Embryonic facial prominence (tissue), 1 donor: ENCODE measurements at regions not wholly inside any gene's neighbourhood (a gene's known extent, or its start where the extent isn't known, plus 50 kb on each side); places are given as distances from the start of the nearest gene placed in this dataset.
A peak's percentile ranks its signal among the peaks of the same experiment; 100 is the strongest.

Source experiments
- DNase-seq: peaks from one replicate; pipeline ENCODE4 v3.0.0-alpha.2; 2016; ENCODE audit errors: extremely low spot score

DNA sequence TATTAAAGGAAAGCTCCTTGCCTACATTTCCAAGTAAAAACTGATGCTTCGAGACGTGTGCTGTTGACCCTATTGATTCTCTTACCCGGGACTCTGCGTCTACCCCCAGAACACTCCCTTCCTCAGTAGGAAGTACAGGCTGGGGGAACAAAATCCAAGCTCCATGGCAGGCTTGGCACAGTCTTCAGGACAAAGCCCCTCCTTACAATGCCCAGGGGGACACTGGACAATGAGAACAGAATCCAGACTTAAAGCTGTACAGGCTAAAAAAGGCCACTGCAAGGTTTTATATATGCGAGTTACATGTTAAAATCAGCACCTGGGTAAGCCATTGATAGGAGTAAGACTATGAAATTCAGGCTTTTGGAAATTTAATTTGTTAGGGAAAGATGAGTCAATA, 250.6 kb upstream of the DAPK1 start:
- DNase-seq = no peak

DNA sequence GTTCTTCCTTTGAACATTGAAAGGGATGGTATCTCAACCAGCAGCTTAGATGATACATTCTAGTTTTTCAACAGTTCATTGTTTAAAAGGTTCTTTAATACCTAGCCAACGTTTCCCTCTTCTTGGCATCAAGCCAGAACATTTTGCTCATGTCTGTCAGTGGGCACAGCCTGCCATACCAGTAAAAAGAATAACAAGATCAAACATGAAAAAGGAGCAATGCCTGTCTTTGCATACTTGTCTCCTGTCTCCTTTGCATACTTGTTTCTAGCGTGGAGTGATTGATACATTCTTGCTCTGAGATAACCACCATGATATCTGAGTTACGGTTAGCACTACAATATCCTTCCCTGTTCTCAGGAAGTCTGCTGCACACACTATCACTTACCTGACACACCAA, 248.6 kb upstream of the DAPK1 start:
- no peak for DNase-seq

DNA sequence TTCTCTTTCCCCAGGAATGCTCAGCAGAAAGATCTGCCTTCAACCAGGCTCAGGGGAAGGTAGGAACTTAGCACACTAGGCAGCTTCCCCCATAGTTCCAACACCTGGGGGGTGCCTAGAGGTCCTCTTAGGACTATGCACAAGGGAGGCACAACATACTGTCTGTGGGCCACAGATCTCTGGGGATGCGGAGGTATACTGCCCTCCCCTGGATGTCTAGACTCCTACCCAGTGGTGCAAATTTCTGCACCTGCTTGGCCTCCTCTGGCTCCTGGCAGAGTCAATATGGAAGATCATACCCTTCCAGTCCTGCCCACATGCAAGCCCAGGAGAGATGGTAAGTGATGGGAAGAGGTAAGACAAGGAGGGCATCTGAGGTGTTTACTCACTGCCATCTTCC, 247.5 kb upstream of the DAPK1 start:
- DNase-seq = no peak

DNA sequence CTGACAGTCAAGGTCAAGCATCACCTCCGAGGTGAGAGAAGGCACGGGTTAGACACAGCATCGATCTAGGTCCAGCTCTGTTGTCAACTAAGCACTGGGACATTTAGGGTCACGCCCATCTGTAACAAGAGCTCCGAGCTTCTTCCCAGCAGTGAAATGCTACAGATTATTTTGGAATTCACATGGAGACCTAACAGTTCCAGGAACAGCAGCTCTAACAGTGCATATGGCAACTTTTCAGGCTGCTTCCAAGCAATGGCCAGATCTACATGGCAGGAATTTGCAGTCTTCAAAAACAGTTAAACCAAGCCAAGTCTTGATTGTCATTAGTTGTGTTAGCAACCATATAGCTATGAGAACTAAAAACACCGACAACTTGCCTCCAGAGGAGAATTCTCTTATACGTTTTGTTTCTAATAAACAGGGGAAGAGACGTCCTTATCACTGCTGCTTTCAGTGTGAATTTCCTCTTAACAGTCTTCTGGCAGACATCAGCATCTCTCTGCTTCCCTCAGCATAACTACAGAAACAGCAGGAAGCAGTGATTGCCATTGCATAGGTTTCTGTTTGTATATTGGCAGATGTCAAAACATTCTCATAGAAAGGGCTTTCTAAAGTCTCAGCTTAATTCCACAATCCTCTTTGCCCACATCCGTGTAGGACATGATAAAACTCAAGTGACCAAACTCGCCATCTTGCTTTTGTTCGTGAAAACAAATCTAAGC, 242.1 kb upstream of the DAPK1 start:
- DNase-seq = peak; percentile 24

DNA sequence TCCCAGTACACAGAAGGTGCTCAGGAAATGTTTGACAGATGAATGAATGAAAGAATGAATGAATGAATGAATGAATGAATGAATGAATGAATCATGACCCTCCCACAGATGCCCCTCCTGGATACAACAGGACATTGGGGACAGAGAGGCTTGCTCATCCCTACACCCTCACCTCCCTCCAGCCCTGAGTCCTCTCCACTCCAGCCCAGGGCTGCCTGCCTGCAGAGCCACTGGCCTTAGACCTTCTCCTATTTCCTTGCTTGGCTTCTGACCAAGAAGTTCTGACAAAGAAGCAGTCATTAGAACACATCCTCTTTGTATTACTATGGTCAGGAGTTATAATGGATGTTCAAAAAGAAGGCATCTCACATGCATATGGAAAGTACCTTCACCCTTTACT, 240.7 kb upstream of the DAPK1 start:
- DNase-seq = no peak

DNA sequence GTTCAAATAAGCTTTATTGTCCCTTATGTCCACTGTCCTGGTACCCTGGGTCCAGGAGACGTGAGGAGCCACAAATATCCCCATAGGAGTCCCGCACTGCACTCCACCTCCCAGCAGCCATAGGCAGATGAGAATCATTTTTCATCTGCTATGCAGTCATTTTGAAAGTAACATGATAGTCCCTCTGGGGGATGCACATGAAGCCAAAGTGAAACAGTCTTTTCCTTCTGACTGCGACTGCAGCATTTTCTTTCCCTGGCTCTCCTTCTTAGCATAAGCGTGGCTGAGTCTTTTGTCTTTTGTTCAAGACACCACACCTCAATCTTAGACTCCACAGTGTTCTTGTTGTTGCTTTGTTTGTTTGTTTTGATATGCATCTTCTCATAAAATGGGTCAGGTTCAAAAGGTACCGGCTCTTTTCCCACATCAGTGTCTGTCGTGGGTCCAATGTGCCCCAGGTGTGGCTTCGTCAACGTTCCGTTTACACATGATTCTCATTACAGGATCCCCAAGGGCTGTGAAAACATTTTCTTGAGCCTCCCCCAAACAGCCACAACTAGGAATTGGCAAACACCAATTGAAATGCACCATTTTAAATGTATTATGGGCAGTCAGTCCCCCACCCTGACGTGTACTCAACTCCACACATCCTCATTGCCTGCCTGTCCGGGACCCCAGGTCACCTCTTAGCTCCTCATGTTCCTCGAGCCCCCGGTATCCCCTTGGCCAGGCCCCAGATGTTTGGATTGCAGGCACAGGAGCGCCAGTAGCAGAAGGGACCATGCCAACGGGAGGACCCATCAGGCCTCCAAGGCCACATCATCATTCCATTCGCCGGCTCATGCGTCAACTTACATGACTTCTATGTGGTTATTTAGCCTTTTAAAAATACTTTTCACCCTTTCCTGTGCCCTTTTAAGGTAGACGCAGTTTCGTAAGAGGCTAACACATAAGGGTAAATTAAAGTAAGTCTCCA, 237.8 kb upstream of the DAPK1 start:
- DNase-seq = peak; percentile 75

DNA sequence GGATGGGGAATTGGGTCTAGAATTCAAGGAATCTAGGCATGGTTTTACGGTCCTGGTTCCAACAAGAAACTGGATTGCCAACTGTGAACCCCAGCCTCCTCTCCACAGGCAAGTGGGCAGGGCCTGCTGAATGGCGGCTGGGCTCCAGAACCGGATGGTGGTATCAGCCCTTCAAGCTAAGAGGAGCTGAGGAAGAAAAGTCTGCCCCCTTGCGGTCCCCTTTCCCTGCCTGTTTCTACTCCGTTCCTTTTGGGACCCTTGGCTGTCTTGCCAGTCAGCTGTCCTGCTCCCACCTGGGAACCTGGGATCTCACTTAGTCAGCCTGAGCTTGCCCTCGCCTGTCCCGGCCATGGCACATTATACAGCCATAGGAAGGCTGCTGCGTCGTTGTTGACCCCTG, 234.4 kb upstream of the DAPK1 start:
- no peak for DNase-seq

DNA sequence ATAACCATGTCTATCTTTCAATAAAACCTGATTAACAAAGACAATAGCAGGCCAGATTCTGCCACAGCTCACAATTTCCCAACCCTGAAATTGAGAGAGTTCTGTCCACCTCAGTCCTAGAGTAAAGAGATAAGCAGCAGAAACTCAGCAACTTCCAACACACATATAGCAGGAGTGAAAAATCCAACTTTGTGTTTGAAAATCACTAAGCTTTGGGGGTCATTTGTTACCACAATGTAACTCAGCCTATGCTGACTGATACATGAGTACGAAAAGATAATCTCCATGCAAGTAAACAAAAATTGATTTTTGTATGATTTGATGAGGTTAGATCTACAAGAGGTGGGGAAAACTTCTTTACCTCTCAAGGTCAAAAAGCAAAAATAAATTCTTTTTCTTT, 231.0 kb upstream of the DAPK1 start:
- DNase-seq = no peak

DNA sequence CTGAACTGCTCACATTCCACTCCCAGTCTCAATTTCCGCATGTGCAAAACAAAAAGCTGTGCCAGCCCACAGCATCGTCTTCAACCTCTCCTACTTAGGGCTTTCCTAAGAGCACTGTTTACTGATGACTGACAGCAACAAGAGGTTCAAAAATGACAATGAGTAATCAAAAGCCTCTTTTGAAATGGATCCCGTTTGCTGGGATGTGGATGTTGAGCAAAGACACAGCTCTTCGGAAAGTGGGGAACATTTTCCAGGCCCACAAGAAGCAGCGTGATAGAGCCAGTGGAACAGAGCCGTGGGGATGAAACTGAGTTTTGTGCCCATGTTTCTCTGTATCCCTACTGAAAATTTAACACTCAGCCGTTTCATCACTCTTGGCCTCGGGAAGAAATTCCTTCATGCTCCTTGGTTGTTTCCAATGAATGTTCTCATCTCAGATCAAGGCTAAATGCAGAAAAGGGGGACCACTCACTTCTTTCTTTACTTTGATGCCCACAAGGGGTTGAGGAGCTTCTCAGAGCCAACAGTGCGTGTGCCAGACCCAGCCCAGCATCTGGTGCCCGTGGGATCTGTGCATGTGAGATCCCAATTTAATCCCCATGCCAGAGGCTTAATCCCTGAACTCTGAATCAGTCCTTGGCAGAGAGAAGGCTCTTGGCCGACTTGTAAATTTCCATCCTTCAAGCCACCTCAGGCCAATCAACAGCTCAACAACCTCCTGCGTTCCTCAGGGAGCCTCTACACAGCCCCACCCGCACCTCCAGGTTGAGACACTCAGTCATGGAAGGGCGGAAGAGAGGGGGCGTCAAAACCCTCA, 230.2 kb upstream of the DAPK1 start:
- DNase-seq = no peak

DNA sequence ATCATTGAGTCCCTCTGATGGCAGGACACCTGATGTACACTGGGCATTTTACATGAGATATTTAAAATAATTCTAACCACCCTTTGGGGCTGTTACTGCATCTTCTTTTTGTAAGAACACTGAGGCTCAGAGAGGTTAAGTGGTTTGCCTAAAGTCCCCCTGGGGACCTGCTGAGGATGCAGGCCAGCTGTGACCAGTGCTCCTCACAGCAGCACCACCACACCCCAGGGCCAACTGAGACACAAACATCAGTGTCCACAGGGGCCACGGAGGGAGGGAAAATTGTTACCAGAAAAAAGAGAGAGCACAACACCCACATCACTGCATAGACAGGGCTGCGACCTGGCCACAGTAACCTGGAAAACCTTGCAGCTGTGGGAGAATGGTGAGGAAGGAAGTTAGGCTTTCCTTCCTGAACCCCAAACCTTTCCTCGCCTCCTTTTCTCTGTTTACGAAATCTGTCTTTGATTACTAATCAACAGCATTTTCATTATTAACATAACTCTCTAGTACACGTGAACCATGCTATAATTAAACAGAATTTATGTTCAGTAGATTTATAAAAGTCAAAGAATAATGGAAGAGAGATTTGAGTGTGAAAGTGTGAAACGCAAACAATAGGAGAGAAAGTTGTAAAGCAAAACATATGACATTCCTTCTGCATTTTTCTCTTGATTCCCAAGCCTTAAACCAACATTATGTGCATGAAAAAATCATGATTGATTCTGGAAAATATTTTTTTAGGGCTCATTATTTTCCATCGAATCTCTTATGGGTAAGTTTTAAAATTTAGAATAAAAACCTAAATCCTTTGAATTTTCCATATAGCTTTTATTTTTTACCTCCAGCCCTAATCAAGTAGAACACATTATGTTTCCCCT, 228.1 kb upstream of the DAPK1 start:
- peak; percentile 45 for DNase-seq

DNA sequence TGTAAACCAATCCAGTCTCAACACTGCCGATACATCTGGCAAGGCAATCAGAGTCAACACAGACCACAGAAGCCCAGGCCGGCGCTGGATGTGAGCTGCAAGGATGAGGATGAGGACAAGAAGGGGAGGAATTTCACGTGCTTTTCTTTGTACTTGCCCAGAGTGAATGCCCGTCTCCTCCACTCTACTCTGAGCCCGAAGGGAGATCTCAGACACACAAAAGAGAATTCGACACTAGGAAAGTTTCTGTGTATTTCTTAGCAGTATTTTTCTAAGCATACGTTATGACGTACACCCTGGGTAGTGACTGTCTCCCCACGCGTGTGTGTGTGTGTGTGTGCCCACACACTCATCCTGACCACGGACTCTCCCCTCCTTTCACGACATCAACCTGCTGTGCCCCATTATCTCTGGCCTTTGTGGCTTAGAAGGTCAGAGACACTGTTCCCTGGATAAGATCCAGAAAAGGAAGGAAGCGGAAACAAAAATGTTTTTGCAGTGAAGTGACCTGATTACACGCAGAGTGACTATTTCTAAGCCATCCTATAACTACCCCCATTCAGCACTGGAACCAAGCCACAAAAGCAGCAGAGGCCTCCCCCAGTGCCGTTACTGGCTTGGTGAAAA, 227.3 kb upstream of the DAPK1 start:
- DNase-seq = peak; percentile 82

DNA sequence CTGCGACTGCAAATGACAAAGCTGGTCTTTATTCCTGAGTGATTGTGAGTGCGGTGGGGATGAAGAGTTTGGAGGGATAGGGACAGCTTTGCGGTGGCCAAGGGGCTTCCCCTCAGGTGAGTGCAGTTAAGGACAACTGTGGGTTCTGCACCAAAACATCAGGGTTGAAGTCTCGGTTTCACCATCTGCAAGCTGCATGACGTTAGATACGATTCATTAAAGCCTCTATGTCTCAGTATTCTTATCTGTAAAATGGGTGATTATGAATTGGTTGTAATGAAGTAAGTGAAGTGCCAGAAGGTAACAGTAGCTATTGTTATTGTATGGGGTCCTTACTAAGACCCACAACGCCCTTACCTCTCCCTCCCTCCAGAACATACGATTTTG, 226.8 kb upstream of the DAPK1 start:
- no peak for DNase-seq

DNA sequence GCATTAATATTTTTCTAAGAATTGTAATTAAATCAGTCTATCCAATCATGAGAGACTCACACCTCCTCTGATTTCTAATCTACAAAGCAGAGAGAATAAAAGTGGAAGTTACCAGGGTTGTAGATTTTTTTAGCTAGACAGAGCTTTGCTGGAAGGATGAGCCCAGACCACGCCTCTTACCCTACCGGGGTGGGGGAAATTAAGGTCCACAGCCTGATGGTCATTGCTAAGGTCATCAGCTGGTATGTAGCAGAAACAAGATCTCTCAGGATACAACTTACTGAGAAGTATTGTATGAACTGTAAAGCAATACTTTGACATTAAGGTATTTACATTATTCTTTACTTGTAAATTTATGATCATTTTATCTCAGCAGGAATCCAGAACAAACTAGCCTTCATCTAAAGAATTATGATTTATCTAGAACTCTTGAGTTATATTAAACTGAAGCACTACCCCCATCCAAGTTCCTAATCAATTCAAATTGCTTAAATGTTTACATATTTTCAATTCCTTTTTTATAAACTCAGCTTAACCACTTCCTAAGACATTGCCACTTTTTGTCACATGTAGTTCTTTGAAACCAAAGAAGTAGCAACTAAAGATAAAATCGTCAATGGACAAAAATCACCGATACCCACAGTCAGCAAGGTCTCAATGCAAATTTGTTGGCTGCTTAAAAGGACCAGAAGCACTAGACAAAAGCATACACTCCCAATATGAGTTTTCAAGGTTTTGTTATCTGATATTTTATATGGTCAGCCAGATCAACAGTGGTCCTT, 225.8 kb upstream of the DAPK1 start:
- no peak for DNase-seq

DNA sequence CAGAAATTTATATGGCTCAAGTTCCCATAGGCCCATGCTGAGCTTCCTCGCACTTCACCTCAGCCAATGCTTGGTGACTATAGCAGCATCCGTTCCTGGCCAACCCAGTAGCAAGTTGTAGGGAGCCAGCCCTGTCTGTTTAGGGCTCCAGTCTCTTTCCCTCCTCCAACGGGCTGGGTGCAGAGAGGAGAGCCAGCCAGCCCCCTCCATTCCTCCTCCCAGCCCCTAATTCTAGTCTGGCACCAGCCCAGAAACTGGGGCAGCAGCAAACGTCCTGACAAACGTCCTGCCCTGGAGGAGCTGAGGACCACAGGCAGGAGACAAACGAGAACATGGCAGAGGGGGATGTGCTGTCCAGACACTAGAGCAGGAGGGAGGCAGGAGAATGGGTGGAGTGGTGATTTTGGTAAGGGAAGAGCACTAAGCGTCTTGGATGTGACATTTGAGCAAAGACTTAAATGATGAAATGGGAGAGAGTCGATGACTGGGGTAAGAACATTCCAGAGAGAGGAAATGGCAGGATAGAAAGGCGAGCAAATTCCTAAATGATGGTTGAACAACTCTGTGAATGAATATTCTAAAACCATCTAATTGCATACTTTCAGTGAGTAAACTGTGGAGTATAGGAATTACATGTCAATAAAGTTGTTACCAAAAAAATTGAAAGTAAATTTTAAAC, 222.5 kb upstream of the DAPK1 start:
- no peak for DNase-seq

DNA sequence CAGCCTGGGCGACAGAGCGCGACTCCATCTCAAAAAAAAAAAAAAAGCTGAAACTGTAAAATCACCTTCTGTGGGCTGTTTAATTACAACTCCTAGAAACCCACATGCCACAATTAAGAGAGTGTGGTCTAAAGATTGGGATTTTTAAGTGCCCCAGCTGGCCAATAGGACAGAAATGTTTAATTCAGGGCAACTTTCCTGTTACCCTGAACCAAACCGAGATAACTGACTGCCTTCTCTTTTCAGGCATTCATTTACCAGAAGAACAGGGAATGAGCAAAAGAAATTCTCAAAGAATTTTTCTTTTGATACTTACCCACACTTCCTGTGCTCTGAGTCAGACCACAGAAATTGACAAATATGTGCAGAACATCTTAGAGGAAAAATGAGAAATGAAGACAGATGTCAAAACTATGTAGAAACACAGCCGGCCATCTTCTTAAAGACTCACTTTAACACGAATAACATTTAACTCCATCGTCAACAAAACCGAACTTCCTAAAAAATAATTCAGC, 221.3 kb upstream of the DAPK1 start:
- no peak for DNase-seq

DNA sequence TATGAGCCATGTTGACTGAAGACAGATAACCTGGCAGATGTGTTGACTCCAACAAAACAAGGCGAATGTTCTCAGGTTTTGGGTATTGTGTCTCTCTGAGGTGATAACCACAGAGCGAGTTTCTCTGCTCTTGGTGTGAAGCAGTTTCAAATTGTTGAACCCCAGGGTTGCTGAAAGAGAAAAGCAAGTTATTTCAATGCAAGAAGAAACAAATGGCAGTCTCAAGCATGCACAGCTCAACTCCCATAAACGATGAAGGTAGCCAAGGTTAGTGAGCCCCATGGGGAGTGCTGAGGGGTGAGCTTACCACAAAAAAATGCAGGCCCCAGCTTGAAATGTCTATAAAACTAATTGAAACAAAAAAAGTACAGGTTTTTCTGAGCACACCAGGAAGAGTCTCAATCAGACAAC, 220.8 kb upstream of the DAPK1 start:
- DNase-seq = no peak

DNA sequence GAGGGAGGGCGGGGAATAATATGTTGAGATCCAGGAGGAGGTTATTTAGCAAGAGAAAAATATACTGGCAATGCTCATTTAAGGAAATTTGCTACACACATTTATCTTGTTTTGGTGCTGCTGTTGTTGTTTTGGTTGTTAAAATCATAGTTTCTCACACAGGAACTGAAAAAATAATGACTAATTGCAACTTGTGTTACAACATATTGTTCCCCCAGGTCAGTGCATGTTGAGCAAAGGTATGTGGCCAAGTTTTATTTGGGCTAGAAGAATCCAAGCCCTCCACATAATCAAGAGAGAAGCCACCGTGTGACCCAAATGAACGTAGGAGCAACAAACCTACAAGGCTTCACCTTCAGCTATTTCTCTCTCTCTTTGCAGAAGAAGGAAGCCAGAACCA, 220.3 kb upstream of the DAPK1 start:
- no peak for DNase-seq

DNA sequence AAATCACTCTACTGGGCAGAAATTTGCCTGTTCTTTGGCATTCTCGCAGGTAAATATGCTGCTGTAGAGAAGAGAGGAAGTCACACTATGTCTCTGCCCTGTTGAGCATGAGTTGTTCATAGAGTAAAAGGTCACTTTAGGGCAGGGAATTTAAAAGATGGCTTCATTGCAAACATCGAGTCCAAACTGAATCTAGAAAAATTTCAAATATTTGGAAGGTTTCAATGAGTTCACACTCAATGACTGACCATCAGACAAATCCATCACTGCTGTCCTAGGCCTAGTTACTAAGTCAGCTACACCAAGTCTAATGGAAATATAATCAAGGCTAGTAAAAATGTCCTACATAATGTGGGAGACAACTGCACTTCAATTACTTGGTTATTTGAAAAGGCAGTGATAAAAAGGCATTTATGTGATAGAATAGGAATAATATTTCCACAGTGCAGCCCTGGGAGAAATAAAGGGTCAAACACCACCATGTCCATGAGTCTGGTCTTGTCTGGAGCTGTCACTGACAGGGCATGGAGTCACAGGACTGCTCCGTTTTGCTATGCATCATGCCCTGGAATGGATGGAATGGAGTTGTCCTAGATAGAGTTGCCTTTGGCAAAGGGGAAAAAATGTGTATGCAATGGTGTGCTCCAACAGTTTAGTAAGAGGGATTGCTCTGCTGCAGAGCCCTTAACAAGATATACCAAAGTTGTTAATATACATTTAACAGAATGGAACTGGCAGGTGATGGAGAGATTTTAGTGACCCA, 218.5 kb upstream of the DAPK1 start:
- no peak for DNase-seq
